Astrocyte of the spinal cord (primary cell): ENCODE measurements at regions not wholly inside any gene's neighbourhood (a gene's known extent, or its start where the extent isn't known, plus 50 kb on each side); places are given as distances from the start of the nearest gene placed in this dataset.
"Not testable (repeated sequence)": the region's sequence is repeated elsewhere in the genome, so short reads cannot be mapped to it uniquely, and the experiment has no call there.

Source experiments
- DNase-seq: peaks from one replicate; pipeline ENCODE4 v3.0.0; 2011; ENCODE audit warnings: low read depth, low spot score
- H3K4me3 ChIP-seq: 2 replicates; pipeline ENCODE4 v1.5.1; 2011; ENCODE audit warnings: low read depth, mild to moderate bottlenecking, low read length, moderate library complexity
- CTCF ChIP-seq: IDR thresholded peaks from 2 replicates; pipeline ENCODE4 v1.5.1; 2012; ENCODE audit warnings: low read depth, mild to moderate bottlenecking, low read length, inconsistent platforms
- in situ Hi-C: cut with HindIII; loops from 2 replicates; pipeline ENCODE4 v1.10.0; 2017; ENCODE audit warnings: low sequenced_read_pairs

DNA sequence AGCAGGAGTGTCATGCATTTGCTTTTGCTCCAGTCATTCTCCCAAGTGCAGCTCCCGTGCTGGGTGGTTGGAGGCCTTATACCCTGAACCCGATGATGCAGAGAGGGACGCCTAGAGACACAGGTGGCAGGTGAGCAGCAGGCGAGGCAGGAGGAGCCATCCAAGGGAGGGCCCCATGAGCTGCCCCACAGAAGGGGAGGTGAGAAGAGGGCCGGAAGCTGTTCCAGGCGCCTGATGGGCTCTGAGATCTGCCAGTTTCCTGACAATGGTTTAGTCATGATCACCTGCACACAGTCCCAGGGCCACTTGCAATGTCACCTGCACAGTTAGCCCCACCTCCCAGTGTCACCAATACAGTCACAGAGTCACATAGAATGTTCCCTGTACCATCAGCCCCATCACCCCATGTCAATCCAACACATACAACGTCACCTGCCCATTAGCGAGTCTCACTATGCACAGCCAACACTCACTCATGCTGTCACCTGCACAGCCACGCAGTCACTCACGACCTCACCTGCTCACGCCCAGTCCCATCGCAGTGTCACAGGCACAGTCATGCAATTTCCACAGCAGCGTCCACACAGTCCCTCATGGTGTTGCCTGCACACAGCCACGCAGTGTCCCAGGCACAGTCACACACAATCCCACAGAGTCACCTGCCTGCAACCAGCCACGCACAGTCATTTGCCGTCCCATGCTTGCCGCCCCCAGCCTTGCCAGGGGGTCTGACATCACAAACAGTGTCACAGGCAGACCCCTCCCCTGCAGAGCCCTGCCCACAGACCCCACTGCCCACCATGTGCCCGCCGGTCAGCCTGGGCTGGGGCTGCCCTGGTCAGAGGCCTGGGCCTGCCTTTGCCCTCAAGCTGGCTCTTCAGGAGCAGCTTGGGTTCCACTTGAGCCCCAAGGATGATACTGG, 113.4 kb downstream of the LHX2 start:
- in situ Hi-C loops = no loop called here
- DNase-seq = no peak

GRCh38 chr9:124125651-124125977, 114.0 kb downstream of the LHX2 start:
- no peak overlapping the region for H3K4me3 ChIP-seq
- TF ChIP-seq CTCF = no peak
- DNase-seq = no peak
- in situ Hi-C loops = no loop called here

More for the DNA sequence above, 113.4 kb downstream of the LHX2 start:
- TF ChIP-seq CTCF = no peak
- no peak overlapping the region for H3K4me3 ChIP-seq

GRCh38 chr9:124126648-124127646, 115.4 kb downstream of the LHX2 start:
- no peak overlapping the region for H3K4me3 ChIP-seq
- TF ChIP-seq CTCF = peak; percentile 94
- in situ Hi-C loops = no loop called here
- DNase-seq = peak; percentile 65

DNA sequence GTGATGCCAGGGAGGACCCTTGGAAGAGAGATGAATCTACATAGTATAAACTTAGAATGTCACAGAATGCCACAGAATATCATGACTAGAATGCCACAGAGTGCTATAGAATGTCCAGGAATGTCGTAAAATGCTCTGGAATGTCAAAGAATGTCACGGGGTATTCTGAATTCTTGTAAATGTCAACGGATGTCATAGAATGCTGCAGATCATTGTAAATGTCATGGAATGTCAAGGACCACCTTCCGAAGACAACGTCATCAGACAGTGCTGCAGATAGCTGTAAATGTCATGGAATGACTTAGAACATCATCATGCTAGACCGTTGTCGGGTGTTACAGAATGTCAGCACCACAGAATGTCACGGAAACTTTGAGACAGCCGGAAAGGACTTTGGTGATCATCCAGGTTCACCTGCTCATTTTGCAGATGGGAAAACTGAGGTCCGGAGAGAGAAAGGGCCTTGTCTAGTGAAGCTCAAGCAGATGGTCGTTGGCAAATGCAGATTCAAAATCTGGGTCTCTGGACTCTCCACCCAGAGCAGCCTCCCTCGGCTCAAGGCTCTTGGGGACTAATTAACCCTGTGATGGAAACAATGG, 117.1 kb downstream of the LHX2 start:
- no peak for DNase-seq
- in situ Hi-C loops = no loop called here
- TF ChIP-seq CTCF = no peak
- no peak overlapping the region for H3K4me3 ChIP-seq

- in situ Hi-C loops = no loop called here
- H3K4me3 ChIP-seq = no peak overlapping the region
- no peak for DNase-seq
- no peak for TF ChIP-seq CTCF
Measured at GRCh38 chr9:124130277-124131075, 118.9 kb downstream of the LHX2 start.

DNA sequence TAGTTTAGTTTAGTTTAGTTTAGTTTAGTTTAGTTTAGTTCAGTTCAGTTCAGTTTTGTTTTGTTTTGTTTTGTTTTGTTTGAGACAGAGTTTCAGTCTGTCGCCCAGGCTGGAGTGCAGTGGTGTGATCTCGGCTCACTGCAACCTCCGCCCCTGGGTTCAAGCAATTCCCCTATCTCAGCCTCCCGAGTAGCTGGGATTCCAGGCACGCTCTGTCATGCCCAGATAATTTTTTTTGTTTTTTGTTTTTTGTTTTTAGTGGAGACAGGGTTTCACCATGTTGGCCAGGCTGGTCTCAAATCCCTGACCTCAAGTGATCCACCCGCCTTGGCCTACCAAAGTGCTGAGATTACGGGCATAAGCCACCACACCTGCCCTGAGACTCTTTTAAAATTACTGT, 120.0 kb downstream of the LHX2 start:
- DNase-seq, in situ Hi-C loops, H3K4me3 ChIP-seq: not testable (repeated sequence)
